B cell (primary cell): ENCODE measurements at regions not wholly inside any gene's neighbourhood (a gene's known extent, or its start where the extent isn't known, plus 50 kb on each side); places are given as distances from the start of the nearest gene placed in this dataset.

Source experiments
- EZH2 ChIP-seq: IDR thresholded peaks from 2 replicates; pipeline ENCODE4 v1.6.1; 2012; ENCODE audit warnings: borderline replicate concordance, low read depth, mild to moderate bottlenecking, moderate library complexity, low read length; ENCODE audit not compliant: insufficient read depth, poor library complexity, severe bottlenecking
- TF ChIP-seq, protein P1 (sequence below): fragments of 200-600 bp; IDR thresholded peaks from one replicate; pipeline ENCODE4 v1.8.0; 2022; ENCODE audit warnings: antibody characterized with exemption, mild to moderate bottlenecking

DNA sequence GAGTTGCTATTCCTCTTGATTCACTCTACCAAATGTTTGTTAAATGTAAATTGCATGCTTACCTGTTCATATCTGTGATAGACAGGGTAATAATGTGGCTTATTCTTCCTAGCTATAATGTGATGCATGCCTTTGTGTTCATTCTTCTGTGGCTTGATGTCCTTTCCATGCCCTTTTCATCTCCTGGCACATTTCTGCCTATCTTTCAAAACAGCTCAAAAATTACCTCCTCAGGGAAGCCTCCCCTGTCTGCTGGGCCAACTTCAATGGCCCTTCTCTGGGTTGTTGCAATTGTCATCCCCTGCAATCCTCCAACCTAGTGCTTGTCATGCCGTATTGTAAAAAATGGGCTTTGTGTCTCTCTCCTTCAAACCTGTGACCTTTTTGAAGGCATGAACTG lies 52.8 kb upstream of the LHCGR start:
- TF ChIP-seq, protein P1, sequence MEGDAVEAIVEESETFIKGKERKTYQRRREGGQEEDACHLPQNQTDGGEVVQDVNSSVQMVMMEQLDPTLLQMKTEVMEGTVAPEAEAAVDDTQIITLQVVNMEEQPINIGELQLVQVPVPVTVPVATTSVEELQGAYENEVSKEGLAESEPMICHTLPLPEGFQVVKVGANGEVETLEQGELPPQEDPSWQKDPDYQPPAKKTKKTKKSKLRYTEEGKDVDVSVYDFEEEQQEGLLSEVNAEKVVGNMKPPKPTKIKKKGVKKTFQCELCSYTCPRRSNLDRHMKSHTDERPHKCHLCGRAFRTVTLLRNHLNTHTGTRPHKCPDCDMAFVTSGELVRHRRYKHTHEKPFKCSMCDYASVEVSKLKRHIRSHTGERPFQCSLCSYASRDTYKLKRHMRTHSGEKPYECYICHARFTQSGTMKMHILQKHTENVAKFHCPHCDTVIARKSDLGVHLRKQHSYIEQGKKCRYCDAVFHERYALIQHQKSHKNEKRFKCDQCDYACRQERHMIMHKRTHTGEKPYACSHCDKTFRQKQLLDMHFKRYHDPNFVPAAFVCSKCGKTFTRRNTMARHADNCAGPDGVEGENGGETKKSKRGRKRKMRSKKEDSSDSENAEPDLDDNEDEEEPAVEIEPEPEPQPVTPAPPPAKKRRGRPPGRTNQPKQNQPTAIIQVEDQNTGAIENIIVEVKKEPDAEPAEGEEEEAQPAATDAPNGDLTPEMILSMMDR, result no peak
- TF ChIP-seq EZH2, result no peak
